ENCODE measurements at regions not wholly inside any gene's neighbourhood (a gene's known extent, or its start where the extent isn't known, plus 50 kb on each side); places are given as distances from the start of the nearest gene placed in this dataset.

DNA sequence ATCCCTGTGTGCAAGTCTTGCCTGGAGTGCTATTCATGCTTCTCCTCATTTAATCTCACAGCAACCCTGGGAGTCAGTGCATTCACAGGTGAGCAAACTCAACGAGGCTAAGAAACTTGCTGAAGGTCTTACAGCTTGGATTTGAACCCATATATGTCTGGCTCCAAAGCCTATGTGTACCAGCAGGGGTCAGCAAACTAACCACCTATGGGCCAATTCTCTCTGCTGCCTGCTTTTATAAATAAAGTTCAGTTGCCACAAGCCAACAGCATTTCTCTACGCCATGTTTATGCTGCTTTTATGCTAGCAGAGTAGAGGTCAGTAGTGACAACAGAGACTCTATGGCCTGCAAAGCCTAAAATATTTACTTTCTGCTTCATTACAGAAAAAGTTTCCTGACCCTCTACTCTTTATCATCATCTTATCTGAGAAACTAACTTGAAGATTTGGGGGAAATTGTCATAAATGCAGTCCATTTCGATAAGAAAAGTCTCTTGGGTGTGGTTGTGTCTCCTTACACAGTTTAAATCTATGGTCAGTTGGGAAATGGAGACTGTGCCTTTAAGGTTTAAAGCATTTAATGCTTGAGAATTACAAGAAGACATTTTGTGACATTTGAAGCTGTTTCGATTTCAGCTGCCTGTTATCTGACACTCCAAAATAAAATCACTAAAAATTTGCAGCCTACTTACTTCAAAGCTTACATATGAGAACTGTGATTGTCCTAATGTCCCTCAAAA, 137.7 kb downstream of the PRELID2 start:
- H3K4me3 ChIP-seq = no peak overlapping the region
- no peaks in the 10 kb centered on the region for H3K4me1 ChIP-seq
- no peak for DNase-seq (ENCODE audit: low spot score in 2 of 2)
- no peak overlapping the region for H3K27ac ChIP-seq
- H3K27me3 ChIP-seq = no peaks in the 10 kb centered on the region
- no peaks in the 10 kb centered on the region for H3K9me3 ChIP-seq
- H3K36me3 ChIP-seq = no peaks in the 10 kb centered on the region
- TF ChIP-seq, protein P1, sequence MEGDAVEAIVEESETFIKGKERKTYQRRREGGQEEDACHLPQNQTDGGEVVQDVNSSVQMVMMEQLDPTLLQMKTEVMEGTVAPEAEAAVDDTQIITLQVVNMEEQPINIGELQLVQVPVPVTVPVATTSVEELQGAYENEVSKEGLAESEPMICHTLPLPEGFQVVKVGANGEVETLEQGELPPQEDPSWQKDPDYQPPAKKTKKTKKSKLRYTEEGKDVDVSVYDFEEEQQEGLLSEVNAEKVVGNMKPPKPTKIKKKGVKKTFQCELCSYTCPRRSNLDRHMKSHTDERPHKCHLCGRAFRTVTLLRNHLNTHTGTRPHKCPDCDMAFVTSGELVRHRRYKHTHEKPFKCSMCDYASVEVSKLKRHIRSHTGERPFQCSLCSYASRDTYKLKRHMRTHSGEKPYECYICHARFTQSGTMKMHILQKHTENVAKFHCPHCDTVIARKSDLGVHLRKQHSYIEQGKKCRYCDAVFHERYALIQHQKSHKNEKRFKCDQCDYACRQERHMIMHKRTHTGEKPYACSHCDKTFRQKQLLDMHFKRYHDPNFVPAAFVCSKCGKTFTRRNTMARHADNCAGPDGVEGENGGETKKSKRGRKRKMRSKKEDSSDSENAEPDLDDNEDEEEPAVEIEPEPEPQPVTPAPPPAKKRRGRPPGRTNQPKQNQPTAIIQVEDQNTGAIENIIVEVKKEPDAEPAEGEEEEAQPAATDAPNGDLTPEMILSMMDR (IDR thresholded peaks at IDR 0.05) = peak in 1 of 3 experiments; percentile 19
- intact Hi-C loops (cut with DNase I) = no loop called here

DNA sequence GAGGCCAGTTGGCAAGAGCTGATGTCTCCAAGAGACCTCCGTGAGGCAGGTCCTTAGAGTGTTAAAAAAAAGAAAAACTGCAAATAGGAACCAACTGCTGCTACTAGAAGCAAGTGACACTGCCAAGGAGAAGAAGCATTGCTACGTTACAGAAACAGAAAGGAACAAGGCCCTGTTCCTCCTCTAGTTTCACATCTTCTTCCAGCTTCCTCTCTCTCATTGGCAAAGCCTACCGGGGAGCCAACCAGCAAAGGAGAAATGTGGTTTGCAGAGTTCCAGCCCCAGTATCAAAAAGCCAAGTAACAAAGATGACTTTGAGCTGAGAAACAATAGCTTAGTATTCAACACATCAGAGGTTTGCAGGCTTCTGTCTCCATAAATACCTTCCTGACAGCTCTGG, 145.9 kb downstream of the PRELID2 start:
- Histone ChIP-seq H3K27me3 (no peaks in the 10 kb centered on the region), H3K4me1 (no peaks in the 10 kb centered on the region), H3K27ac (no peak overlapping the region), H3K4me3 (no peak overlapping the region), H3K9me3 (no peaks in the 10 kb centered on the region), H3K36me3 (no peaks in the 10 kb centered on the region)
- DNase-seq (ENCODE audit: low spot score in 2 of 2) = no peak
- TF ChIP-seq, protein P1 (IDR thresholded peaks at IDR 0.05) = no peak
- intact Hi-C loops (cut with DNase I) = no loop called here

DNA sequence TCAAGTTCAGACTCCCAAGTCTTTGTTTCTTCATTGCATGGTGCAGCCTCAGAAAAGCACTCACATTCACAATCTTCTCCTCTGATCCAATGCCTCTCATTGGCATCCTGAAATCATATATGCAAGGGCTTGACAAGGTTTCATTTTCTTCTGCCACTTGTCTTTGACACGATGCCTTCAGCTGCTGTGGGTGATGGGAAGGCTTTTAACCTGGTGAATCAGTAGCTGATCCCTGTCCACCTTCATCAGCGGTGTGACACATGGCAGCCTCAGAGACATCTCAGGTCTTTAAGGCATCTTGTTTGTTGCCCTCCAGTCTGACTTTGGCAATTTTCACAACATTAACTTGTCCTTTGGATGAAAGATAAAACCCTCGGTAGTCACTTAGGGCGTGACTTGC, 147.2 kb downstream of the PRELID2 start:
- no peaks in the 10 kb centered on the region for H3K9me3 ChIP-seq
- TF ChIP-seq, protein P1 (IDR thresholded peaks at IDR 0.05) = no peak

DNA sequence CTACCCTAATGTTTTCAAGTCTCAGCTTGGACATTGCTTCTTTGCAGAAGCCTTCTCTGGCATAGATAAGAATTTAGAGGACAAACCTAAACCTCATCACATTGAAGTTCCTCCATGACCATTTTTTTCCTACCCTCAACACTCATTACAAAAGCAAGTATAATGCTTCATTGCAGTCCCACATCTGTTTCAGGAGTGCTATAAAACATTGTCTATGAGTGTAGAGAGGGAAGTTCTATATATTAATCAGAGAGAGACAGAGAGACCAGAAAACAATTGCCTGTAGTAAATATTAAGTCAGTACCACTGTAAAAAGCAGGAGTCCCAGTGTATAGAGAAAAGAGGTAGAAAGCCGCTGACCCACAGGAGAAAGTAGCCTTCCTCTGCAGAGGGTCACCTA, 149.7 kb downstream of the PRELID2 start:
- TF ChIP-seq, protein P1 (IDR thresholded peaks at IDR 0.05) = no peak
- Histone ChIP-seq H3K27ac (no peak overlapping the region), H3K36me3 (no peaks in the 10 kb centered on the region), H3K4me1 (peaks cover 4% of the 10 kb centered on the region in 2 donors), H3K27me3 (no peaks in the 10 kb centered on the region), H3K9me3 (no peaks in the 10 kb centered on the region), H3K4me3 (no peak overlapping the region)
- intact Hi-C loops (cut with DNase I) = no loop called here
- DNase-seq (ENCODE audit: low spot score in 2 of 2) = no peak

More for the DNA sequence above, 147.2 kb downstream of the PRELID2 start:
- intact Hi-C loops (cut with DNase I) = no loop called here
- Histone ChIP-seq H3K36me3 (no peaks in the 10 kb centered on the region), H3K4me3 (no peak overlapping the region), H3K27ac (no peak overlapping the region), H3K27me3 (no peaks in the 10 kb centered on the region), H3K4me1 (no peaks in the 10 kb centered on the region)
- no peak for DNase-seq (ENCODE audit: low spot score in 2 of 2)

DNA sequence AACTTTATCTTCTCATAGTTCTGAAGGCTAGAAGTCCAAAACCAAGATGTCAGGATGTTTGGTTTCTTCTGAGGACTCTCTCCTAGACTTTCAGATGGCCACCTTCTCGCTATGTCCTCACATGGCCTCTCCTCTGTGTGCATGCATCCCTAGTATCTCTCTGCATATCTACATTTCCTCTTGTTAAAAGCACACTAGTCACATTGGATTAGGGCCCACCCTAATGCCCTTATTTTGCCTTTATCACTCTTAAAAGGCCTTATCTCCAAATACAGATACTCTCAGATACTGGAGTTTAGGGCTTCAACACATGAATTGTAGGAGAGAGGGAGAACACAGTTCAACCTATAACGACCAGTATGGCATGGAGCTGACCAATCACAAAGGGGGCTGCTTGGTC, 151.7 kb downstream of the PRELID2 start:
- DNase-seq (ENCODE audit: low spot score in 2 of 2) = no peak
- Histone ChIP-seq H3K4me1 (peaks cover 4% of the 10 kb centered on the region in 2 donors), H3K36me3 (no peaks in the 10 kb centered on the region), H3K4me3 (no peak overlapping the region), H3K27ac (no peak overlapping the region), H3K27me3 (no peaks in the 10 kb centered on the region), H3K9me3 (no peaks in the 10 kb centered on the region)
- intact Hi-C loops (cut with DNase I) = no loop called here
- TF ChIP-seq, protein P1 (IDR thresholded peaks at IDR 0.05) = no peak

Measured in ascending aorta (tissue), 2 donors.